Testis (tissue), 2 donors: ENCODE measurements at regions not wholly inside any gene's neighbourhood (a gene's known extent, or its start where the extent isn't known, plus 50 kb on each side); places are given as distances from the start of the nearest gene placed in this dataset.

Experiments used
- CTCF ChIP-seq, 3 experiments: fragments of 450-650 bp in 2 of 3; fragments of 200-600 bp in 1 of 3; sonication (generic) in 1 of 3; IDR thresholded peaks; one replicate each; pipeline ENCODE4 v1.5.1; 2016 to 2019; ENCODE audit warnings: antibody characterized with exemption in 3 of 3, mild to moderate bottlenecking in 2 of 3, moderate library complexity in 1 of 3
- POLR2A ChIP-seq: fragments of 450-650 bp; IDR thresholded peaks from one replicate; pipeline ENCODE4 v1.6.1; 2017; ENCODE audit warnings: antibody characterized with exemption, mild to moderate bottlenecking, moderate library complexity

DNA sequence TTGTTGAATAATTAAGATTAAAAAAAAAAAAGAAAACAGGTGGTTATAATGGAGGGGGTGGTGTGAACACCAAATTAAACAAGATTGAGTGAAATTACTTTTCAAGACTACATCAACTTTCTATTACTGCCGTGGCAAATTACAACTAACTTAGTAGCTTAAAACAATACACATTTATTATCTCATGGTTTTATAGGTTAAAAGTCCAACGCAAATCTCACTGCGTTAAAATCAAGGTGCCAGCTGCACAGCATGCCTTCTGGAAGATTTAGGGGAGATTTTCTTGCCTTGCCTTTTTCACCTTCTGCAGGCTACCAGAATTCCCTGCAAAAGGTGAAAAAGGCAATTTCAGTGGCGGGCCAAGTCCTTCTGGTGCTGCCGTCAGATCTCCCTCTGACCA lies 58.5 kb downstream of the ATXN3L start:
- TF ChIP-seq CTCF (IDR thresholded peaks at IDR 0.05) (no peak), POLR2A (no peak)
